H1 (cell line): ENCODE measurements at regions not wholly inside any gene's neighbourhood (a gene's known extent, or its start where the extent isn't known, plus 50 kb on each side); places are given as distances from the start of the nearest gene placed in this dataset.

Experiments used
- CTCF ChIA-PET: fragments of 300-600 bp; sonication (Branson Sonifier 250); formaldehyde crosslinking; loops from one replicate; lab custom pipeline; 2021; ENCODE audit not compliant: partially characterized antibody; lab: Charles Lee
- POLR2A ChIA-PET: fragments of 300-600 bp; sonication (Branson Sonifier 250); formaldehyde crosslinking; loops from one replicate; lab custom pipeline; 2021; ENCODE audit warnings: inconsistent platforms; ENCODE audit not compliant: partially characterized antibody; lab: Charles Lee
- DNase-seq, 2 experiments: peaks; one replicate each; pipeline versions ENCODE4 v3.0.0 to v3.0.0-alpha.2; 2010 to 2022; ENCODE audit warnings: low spot score in 2 of 2, low read depth in 1 of 2, mixed read lengths in 1 of 2
- FAIRE-seq: peaks from 2 replicates; lab custom pipeline; 2011; peaks lifted over from hg19 to GRCh38; lab: Jason Lieb, UNC
- H2AFZ ChIP-seq: 2 replicates; pipeline ENCODE4 v1.8.1; 2012; ENCODE audit warnings: low read length, inconsistent platforms
- H2AK5ac ChIP-seq: 2 replicates; pipeline ENCODE4 v1.6.1; 2013; ENCODE audit warnings: low read depth, low read length
- H2BK120ac ChIP-seq: replicated peaks from 2 replicates; pipeline ENCODE3; 2013; ENCODE audit warnings: low read depth, low read length, inconsistent platforms
- H2BK12ac ChIP-seq: 2 replicates; pipeline ENCODE4 v1.6.1; 2013; ENCODE audit warnings: low read depth, low read length
- H2BK15ac ChIP-seq: 2 replicates; pipeline ENCODE4 v1.6.1; 2013; ENCODE audit warnings: low read length
- H2BK20ac ChIP-seq: 2 replicates; pipeline ENCODE4 v1.6.1; 2013; ENCODE audit warnings: low read length
- H2BK5ac ChIP-seq: 2 replicates; pipeline ENCODE4 v1.6.1; 2013; ENCODE audit warnings: low read depth, low read length
- H3K14ac ChIP-seq: 2 replicates; pipeline ENCODE4 v1.6.1; 2013; ENCODE audit warnings: inconsistent platforms; ENCODE audit not compliant: insufficient read length
- H3K18ac ChIP-seq: 2 replicates; pipeline ENCODE4 v1.6.1; 2013; ENCODE audit warnings: low read length; ENCODE audit errors: extremely low read depth
- H3K23ac ChIP-seq: 2 replicates; pipeline ENCODE4 v1.6.1; 2013; ENCODE audit warnings: inconsistent platforms; ENCODE audit not compliant: insufficient read length
- H3K23me2 ChIP-seq: 2 replicates; pipeline ENCODE4 v1.6.1; 2013; ENCODE audit warnings: low read depth, low read length
- H3K27ac ChIP-seq: 2 replicates; pipeline ENCODE4 v1.6.1; 2011; ENCODE audit warnings: low read depth, low read length, inconsistent platforms
- H3K27me3 ChIP-seq, 4 experiments: replicated peaks in 1 of 4; 1 replicate in 1 of 4; 2 replicates in 3 of 4; pipeline versions ENCODE4 v1.6.1 to v1.8.1; 2011 to 2013; ENCODE audit warnings: low read length in 3 of 4, mild to moderate bottlenecking in 3 of 4, inconsistent platforms in 2 of 4, mixed read lengths in 2 of 4, moderate library complexity in 1 of 4; ENCODE audit not compliant: control insufficient read depth in 3 of 4, insufficient read depth in 3 of 4; ENCODE audit errors: extremely low read depth in 1 of 4
- H3K36me3 ChIP-seq, 4 experiments: 2 replicates each; pipeline versions ENCODE4 v1.6.1 to v1.8.1; 2011 to 2013; ENCODE audit warnings: mild to moderate bottlenecking in 4 of 4, low read length in 3 of 4, moderate library complexity in 2 of 4, control low read depth in 1 of 4, inconsistent platforms in 1 of 4; ENCODE audit not compliant: insufficient read depth in 4 of 4, control insufficient read depth in 2 of 4
- H3K4ac ChIP-seq: replicated peaks from 2 replicates; pipeline ENCODE3; 2013; ENCODE audit warnings: low read length, low read depth, mixed read lengths, inconsistent platforms; ENCODE audit not compliant: insufficient read length
- H3K4me1 ChIP-seq, 4 experiments: replicated peaks in 1 of 4; 1 replicate in 1 of 4; 2 replicates in 3 of 4; pipeline versions ENCODE4 v1.6.1 to v1.8.1; 2011 to 2013; ENCODE audit warnings: low read length in 3 of 4, inconsistent platforms in 2 of 4, mixed read lengths in 1 of 4; ENCODE audit not compliant: insufficient read depth in 4 of 4, control insufficient read depth in 3 of 4
- H3K4me2 ChIP-seq, 2 experiments: 2 replicates each; pipeline versions ENCODE4 v1.6.1 to v1.8.1; 2011 to 2013; ENCODE audit warnings: low read depth in 2 of 2, low read length in 2 of 2, control low read depth in 1 of 2, inconsistent platforms in 1 of 2, mild to moderate bottlenecking in 1 of 2; ENCODE audit not compliant: insufficient read depth in 1 of 2
- H3K4me3 ChIP-seq, 4 experiments: fragments of 200-600, 300-600 bp in 1 of 4; sonication (generic), shearing (Covaris generic), sonication (Bioruptor Twin) in 1 of 4; 2 replicates each; pipeline versions ENCODE4 v1.5.1 to v1.8.1; 2011 to 2016; ENCODE audit warnings: low read length in 4 of 4, low read depth in 3 of 4, control low read depth in 2 of 4, inconsistent platforms in 2 of 4, mild to moderate bottlenecking in 2 of 4, mixed read lengths in 1 of 4, moderate library complexity in 1 of 4; ENCODE audit not compliant: insufficient read depth in 2 of 4; ENCODE audit errors: extremely low read depth in 1 of 4
- H3K56ac ChIP-seq: replicated peaks from 2 replicates; pipeline ENCODE3; 2013; ENCODE audit warnings: low read depth, mild to moderate bottlenecking, mixed read lengths, low read length, inconsistent platforms; ENCODE audit not compliant: insufficient read length
- H3K79me1 ChIP-seq: 2 replicates; pipeline ENCODE4 v1.6.1; 2013; ENCODE audit warnings: low read depth, low read length, control low read depth
- H3K79me2 ChIP-seq, 2 experiments: 2 replicates each; pipeline versions ENCODE4 v1.6.1 to v1.8.1; 2012 to 2013; ENCODE audit warnings: low read length in 2 of 2, mild to moderate bottlenecking in 2 of 2, inconsistent platforms in 1 of 2; ENCODE audit not compliant: insufficient read depth in 2 of 2, control insufficient read depth in 1 of 2
- H3K9ac ChIP-seq, 4 experiments: replicated peaks in 1 of 4; 1 replicate in 1 of 4; 2 replicates in 3 of 4; pipeline versions ENCODE4 v1.6.1 to v1.8.1; 2011 to 2013; ENCODE audit warnings: low read depth in 3 of 4, low read length in 3 of 4, control low read depth in 2 of 4, mild to moderate bottlenecking in 2 of 4, moderate library complexity in 2 of 4, inconsistent platforms in 1 of 4; ENCODE audit errors: extremely low read depth in 1 of 4
- H3K9me3 ChIP-seq, 2 experiments: 2 replicates each; pipeline versions ENCODE4 v1.6.1 to v1.8.1; 2012 to 2013; ENCODE audit warnings: mild to moderate bottlenecking in 2 of 2, moderate library complexity in 2 of 2, control low read depth in 1 of 2, inconsistent platforms in 1 of 2, low read depth in 1 of 2, low read length in 1 of 2, mixed read lengths in 1 of 2; ENCODE audit not compliant: insufficient read depth in 2 of 2
- H4K20me1 ChIP-seq, 2 experiments: replicated peaks in 1 of 2; 2 replicates each; pipeline versions ENCODE3 to v1.8.1; 2011 to 2013; ENCODE audit warnings: inconsistent platforms in 2 of 2, low read length in 2 of 2, mild to moderate bottlenecking in 1 of 2; ENCODE audit not compliant: insufficient read depth in 2 of 2, control insufficient read depth in 1 of 2
- H4K5ac ChIP-seq: 2 replicates; pipeline ENCODE4 v1.6.1; 2013; ENCODE audit warnings: low read length, low read depth, mixed read lengths, inconsistent platforms; ENCODE audit not compliant: insufficient read length
- H4K8ac ChIP-seq: 2 replicates; pipeline ENCODE4 v1.8.0; 2013; ENCODE audit warnings: mild to moderate bottlenecking, moderate library complexity, low read length, inconsistent platforms; ENCODE audit not compliant: insufficient read depth; ENCODE audit errors: extremely low read depth
- H4K91ac ChIP-seq: replicated peaks from 2 replicates; pipeline ENCODE3; 2013; ENCODE audit warnings: low read length, mixed read lengths, inconsistent platforms; ENCODE audit not compliant: insufficient read length
- BACH1 ChIP-seq: IDR thresholded peaks from 2 replicates; pipeline ENCODE4 v1.6.1; 2012; ENCODE audit warnings: low read length, improper control_type of control experiment
- CEBPB ChIP-seq: IDR thresholded peaks from 2 replicates; pipeline ENCODE4 v1.6.1; 2012; ENCODE audit warnings: low read depth, low read length
- E2F6 ChIP-seq: IDR thresholded peaks from 2 replicates; pipeline ENCODE4 v1.6.1; 2012; ENCODE audit warnings: inconsistent platforms
- EGR1 ChIP-seq: IDR thresholded peaks from 2 replicates; pipeline ENCODE4 v1.6.1; 2011; ENCODE audit warnings: low read depth, low read length, borderline replicate concordance
- EP300 ChIP-seq, 2 experiments: IDR thresholded peaks; 1 replicate in 1 of 2; 2 replicates in 1 of 2; pipeline ENCODE4 v1.6.1; 2011 to 2012; ENCODE audit warnings: low read depth in 2 of 2, low read length in 2 of 2, mild to moderate bottlenecking in 2 of 2, borderline replicate concordance in 1 of 2, inconsistent platforms in 1 of 2, moderate library complexity in 1 of 2
- HDAC2 ChIP-seq, 2 experiments: fragments of 300-600 bp in 1 of 2; sonication (generic) in 1 of 2; IDR thresholded peaks; 2 replicates each; pipeline ENCODE4 v1.6.1; 2011 to 2012; ENCODE audit warnings: low read depth in 2 of 2, low read length in 2 of 2, mild to moderate bottlenecking in 2 of 2, moderate library complexity in 2 of 2, borderline replicate concordance in 1 of 2, inconsistent platforms in 1 of 2
- JUND ChIP-seq: IDR thresholded peaks from 2 replicates; pipeline ENCODE4 v1.6.1; 2011; ENCODE audit warnings: mild to moderate bottlenecking, improper control_type of control experiment, low read length
- NANOG ChIP-seq: IDR thresholded peaks from 2 replicates; pipeline ENCODE4 v1.6.1; 2011; ENCODE audit warnings: low read length, low read depth, mild to moderate bottlenecking, inconsistent platforms; ENCODE audit not compliant: insufficient read depth, poor library complexity, severe bottlenecking
- RXRA ChIP-seq: IDR thresholded peaks from 2 replicates; pipeline ENCODE4 v1.6.1; 2011; ENCODE audit warnings: low read depth, mild to moderate bottlenecking, low read length, moderate library complexity; ENCODE audit not compliant: insufficient read depth
- SIRT6 ChIP-seq: IDR thresholded peaks from one replicate; pipeline ENCODE4 v1.7.1; 2012; ENCODE audit warnings: low read length, inconsistent platforms
- SIX5 ChIP-seq: IDR thresholded peaks from 2 replicates; pipeline ENCODE4 v1.6.1; 2011; ENCODE audit warnings: mild to moderate bottlenecking, low read depth, low read length
- TBP ChIP-seq: IDR thresholded peaks from 2 replicates; pipeline ENCODE4 v1.6.1; 2011; ENCODE audit warnings: low read depth, low read length, improper control_type of control experiment
- WGBS, 2 experiments: shearing (Covaris generic) in 1 of 2; methylation state at CpG; one replicate each; pipeline versions ENCODE4 v1.1.6 to v1.1.7; 2013 to 2015; ENCODE audit warnings: low lambda C conversion rate in 2 of 2, mixed read lengths in 2 of 2, inconsistent platforms in 1 of 2, low coverage in 1 of 2, missing lambda C conversion rate in 1 of 2; ENCODE audit not compliant: insufficient replicate concordance in 2 of 2, insufficient coverage in 1 of 2, insufficient read length in 1 of 2; ENCODE audit errors: extremely low coverage in 1 of 2, missing lambda C conversion rate in 1 of 2; 5-methylcytosine and 5-hydroxymethylcytosine counted together

- Histone ChIP-seq H3K27ac (no peak overlapping the region), H4K20me1 (no peaks in the 10 kb centered on the region), H3K4me1 (no peaks in the 10 kb centered on the region), H3K9ac (no peak overlapping the region), H2BK5ac (no peak overlapping the region), H3K4ac (no peak overlapping the region), H3K27me3 (no peaks in the 10 kb centered on the region), H3K23me2 (no peaks in the 10 kb centered on the region), H3K14ac (no peak overlapping the region), H3K79me2 (no peaks in the 10 kb centered on the region), H3K36me3 (no peaks in the 10 kb centered on the region), H2BK120ac (no peak overlapping the region), H3K4me3 (no peak overlapping the region), H2BK15ac (no peak overlapping the region), H3K4me2 (no peak overlapping the region), H3K56ac (no peak overlapping the region), H4K91ac (no peak overlapping the region), H2BK20ac (no peak overlapping the region), H2AFZ (no peak overlapping the region), H3K9me3 (peaks cover 0 to 10% of the 10 kb centered on the region in 2 experiments; a peak in 1 of 4 replicates), H4K5ac (no peak overlapping the region), H3K18ac (no peak overlapping the region), H2AK5ac (no peak overlapping the region), H3K79me1 (no peaks in the 10 kb centered on the region), H3K23ac (no peak overlapping the region), H2BK12ac (no peak overlapping the region), H4K8ac (no peak overlapping the region)
- FAIRE-seq (no peak), DNase-seq (no peak)
- ChIA-PET POLR2A (no interaction called here), CTCF (interaction anchor here (0.7 kb wide), 1 partner anchor 68 kb away, joined by 3 read pairs; no protein-coding TSS in a partner anchor)
- no peak for TF ChIP-seq SIRT6
- no peak for TF ChIP-seq HDAC2 (IDR thresholded peaks at IDR 0.05; ENCODE audit: borderline replicate concordance in 1 of 2, low read depth in 2 of 2, low read length in 2 of 2)
- no peak for TF ChIP-seq CEBPB
- no peak for TF ChIP-seq EGR1
- TF ChIP-seq NANOG: no peak
- no peak for TF ChIP-seq E2F6
- no peak for TF ChIP-seq RXRA
- TF ChIP-seq TBP: no peak
- TF ChIP-seq EP300 (IDR thresholded peaks at IDR 0.05; ENCODE audit: borderline replicate concordance in 1 of 2, low read depth in 2 of 2, low read length in 2 of 2): no peak
- no peak for TF ChIP-seq JUND
- no peak for TF ChIP-seq SIX5
- no peak for TF ChIP-seq BACH1
- WGBS, 2 experiments: 92% methylated on average over 1 of the region's 1 CpG; no CpG with 5 or more reads in 1 of the 2 experiments
Observed at GRCh38 chr1:29532751-29533150, 296.4 kb downstream of the PTPRU start.
